ENCODE measurements at regions not wholly inside any gene's neighbourhood (a gene's known extent, or its start where the extent isn't known, plus 50 kb on each side); places are given as distances from the start of the nearest gene placed in this dataset.
"Not testable (repeated sequence)": the region's sequence is repeated elsewhere in the genome, so short reads cannot be mapped to it uniquely, and the experiment has no call there.

- Mint-ChIP-seq H3K9me3 (peaks cover 4% of the 10 kb centered on the region), H3K27ac (no peak overlapping the region), H3K36me3 (ENCODE audit: low read depth) (no peaks in the 10 kb centered on the region), H3K4me3 (no peak overlapping the region), H3K27me3 (peaks cover 7% of the 10 kb centered on the region), H3K4me1 (no peaks in the 10 kb centered on the region)
- no peak for ATAC-seq (replicated peaks)
Measured at GRCh38 chr15:93359425-93360131, 270.6 kb upstream of the RGMA start.

DNA sequence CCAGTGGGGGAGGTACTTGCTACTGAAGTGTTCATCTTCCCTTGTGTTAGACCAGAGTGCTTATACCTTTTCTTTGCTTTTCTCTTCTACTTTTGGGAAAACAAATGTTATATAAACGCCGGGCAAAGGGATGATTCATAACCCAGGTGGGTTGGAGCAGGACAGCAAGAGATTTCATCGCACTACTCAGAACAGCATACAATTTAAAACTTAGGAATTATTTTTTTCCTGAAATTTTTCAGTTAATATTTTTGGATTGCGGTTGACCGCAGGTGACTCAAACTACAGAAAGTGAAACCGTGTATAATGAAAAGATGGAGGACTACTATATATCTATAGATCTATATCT lies 270.0 kb upstream of the RGMA start:
- Mint-ChIP-seq H3K36me3 (ENCODE audit: low read depth) (no peaks in the 10 kb centered on the region), H3K4me3 (no peak overlapping the region), H3K4me1 (no peaks in the 10 kb centered on the region), H3K27ac (no peak overlapping the region), H3K9me3 (peaks cover 4% of the 10 kb centered on the region), H3K27me3 (peaks cover 7% of the 10 kb centered on the region)
- no peak for ATAC-seq (replicated peaks)

GRCh38 chr15:93358166-93359059 lies 269.4 kb upstream of the RGMA start:
- peaks cover 7% of the 10 kb centered on the region for H3K27me3 Mint-ChIP-seq
- H3K4me1 Mint-ChIP-seq: no peaks in the 10 kb centered on the region
- no peaks in the 10 kb centered on the region for H3K36me3 Mint-ChIP-seq (ENCODE audit: low read depth)
- no peak overlapping the region for H3K4me3 Mint-ChIP-seq
- peaks cover 4% of the 10 kb centered on the region for H3K9me3 Mint-ChIP-seq
- ATAC-seq (replicated peaks): no peak
- H3K27ac Mint-ChIP-seq: no peak overlapping the region

DNA sequence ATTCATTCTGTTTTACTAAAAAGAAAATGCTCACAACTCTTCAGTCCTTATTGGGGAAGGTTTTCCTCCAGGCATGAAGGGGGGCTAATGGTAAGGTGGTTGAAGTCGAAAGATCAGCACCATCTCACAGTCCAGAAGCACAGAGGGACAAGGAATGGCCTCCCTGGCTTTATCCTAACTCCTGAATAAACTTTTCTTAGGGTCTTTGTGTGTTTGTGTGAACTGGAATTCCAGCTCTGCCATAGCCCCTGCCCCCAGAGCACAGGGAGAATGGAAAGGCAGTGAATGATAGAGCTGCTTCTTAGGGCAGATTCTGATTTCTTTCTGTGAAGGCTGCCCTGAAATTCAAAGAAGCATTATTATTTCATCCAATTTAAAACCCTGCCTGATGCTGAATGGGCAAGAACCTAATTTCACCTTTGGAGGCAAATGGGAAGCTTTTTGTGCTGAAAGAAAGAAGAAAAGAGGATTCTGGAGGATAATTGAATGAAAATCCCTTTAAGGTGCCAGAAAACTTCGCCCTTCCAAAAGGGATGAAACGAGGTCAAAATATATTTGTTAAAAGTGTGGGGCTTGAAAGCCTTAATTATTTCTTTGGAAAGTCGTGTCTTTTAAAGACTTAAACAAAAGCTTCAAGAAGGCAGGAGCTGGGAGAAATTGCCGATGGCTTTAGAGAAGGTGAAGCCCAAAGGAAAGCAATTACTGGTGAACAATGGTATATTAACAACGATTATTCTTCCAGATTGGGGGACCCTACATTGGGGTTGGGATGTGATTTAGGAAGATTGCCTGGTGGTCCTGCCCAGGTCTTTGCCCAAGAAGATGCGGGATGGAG lies 259.9 kb upstream of the RGMA start:
- H3K4me3 Mint-ChIP-seq: no peak overlapping the region
- ATAC-seq (replicated peaks): no peak
- H3K4me1 Mint-ChIP-seq: no peaks in the 10 kb centered on the region
- H3K27ac Mint-ChIP-seq: no peak overlapping the region
- H3K9me3 Mint-ChIP-seq: no peaks in the 10 kb centered on the region
- H3K36me3 Mint-ChIP-seq (ENCODE audit: low read depth): no peaks in the 10 kb centered on the region
- H3K27me3 Mint-ChIP-seq: peaks cover 33% of the 10 kb centered on the region

- H3K36me3 Mint-ChIP-seq (ENCODE audit: low read depth): no peaks in the 10 kb centered on the region
- H3K4me1 Mint-ChIP-seq: no peaks in the 10 kb centered on the region
- H3K27me3 Mint-ChIP-seq: peaks cover 34% of the 10 kb centered on the region
- no peaks in the 10 kb centered on the region for H3K9me3 Mint-ChIP-seq
- H3K27ac Mint-ChIP-seq: no peak overlapping the region
- H3K4me3 Mint-ChIP-seq: no peak overlapping the region
- ATAC-seq (replicated peaks): no peak
Measured at GRCh38 chr15:93347986-93348385, 259.0 kb upstream of the RGMA start.

- Mint-ChIP-seq H3K27ac (no peak overlapping the region), H3K27me3 (peaks cover 35% of the 10 kb centered on the region), H3K4me3 (no peak overlapping the region), H3K36me3 (ENCODE audit: low read depth) (no peaks in the 10 kb centered on the region), H3K4me1 (no peaks in the 10 kb centered on the region), H3K9me3 (no peaks in the 10 kb centered on the region)
- no peak for ATAC-seq (replicated peaks)
Measured at GRCh38 chr15:93345981-93346380, 257.0 kb upstream of the RGMA start.

DNA sequence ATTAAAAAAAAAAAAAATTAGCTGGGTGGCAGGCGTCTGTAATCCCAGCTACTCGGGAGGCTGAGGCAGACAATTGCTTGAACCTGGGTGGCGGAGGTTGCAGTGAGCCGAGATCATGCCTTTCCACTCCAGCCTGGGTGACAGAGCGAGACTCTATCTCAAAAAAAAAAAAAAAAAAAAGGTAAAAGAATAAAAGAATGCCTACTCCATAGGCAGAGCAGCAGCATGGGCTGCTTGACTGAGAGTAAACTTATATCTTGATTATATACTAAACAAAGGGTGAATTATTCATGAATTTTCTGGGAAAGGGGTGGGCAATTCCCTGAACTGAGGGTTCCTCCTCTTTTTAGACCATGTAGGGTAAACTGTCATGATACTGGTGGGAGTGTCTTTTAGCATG lies 254.4 kb upstream of the RGMA start:
- not testable (repeated sequence) for H3K36me3 Mint-ChIP-seq (ENCODE audit: low read depth); ATAC-seq (replicated peaks); H3K4me3 Mint-ChIP-seq; H3K9me3 Mint-ChIP-seq; H3K4me1 Mint-ChIP-seq; H3K27ac Mint-ChIP-seq
- H3K27me3 Mint-ChIP-seq: peaks cover 25% of the 10 kb centered on the region

- Mint-ChIP-seq H3K27ac (no peak overlapping the region), H3K4me3 (no peak overlapping the region), H3K36me3 (ENCODE audit: low read depth) (no peaks in the 10 kb centered on the region), H3K9me3 (no peaks in the 10 kb centered on the region), H3K27me3 (peaks cover 15% of the 10 kb centered on the region), H3K4me1 (no peaks in the 10 kb centered on the region)
- ATAC-seq (replicated peaks): no peak
Measured at GRCh38 chr15:93341164-93341563, 252.2 kb upstream of the RGMA start.

GRCh38 chr15:93340406-93340805 lies 251.4 kb upstream of the RGMA start:
- ATAC-seq (replicated peaks): no peak
- Mint-ChIP-seq H3K4me1 (no peaks in the 10 kb centered on the region), H3K27me3 (peaks cover 17% of the 10 kb centered on the region), H3K27ac (no peak overlapping the region), H3K36me3 (ENCODE audit: low read depth) (no peaks in the 10 kb centered on the region), H3K4me3 (no peak overlapping the region), H3K9me3 (no peaks in the 10 kb centered on the region)

DNA sequence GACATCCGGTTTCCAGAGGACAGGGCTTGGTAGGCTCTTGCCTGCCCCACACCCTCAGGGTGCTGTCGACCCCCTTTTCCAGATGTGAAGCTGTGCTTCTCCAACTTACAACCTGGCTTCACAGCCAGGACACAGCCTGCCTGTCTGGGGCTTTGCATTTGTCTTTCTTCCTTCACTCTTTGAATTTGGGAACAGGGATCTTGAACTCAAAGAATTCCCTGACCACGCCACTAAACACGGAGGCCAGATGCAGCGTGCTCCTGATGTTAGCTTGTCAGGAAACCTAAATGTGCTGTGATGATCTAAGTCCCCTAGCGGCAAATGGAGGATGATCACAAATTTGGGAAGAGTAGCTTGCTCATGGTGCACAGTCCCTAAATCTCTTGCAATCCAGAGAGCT lies 244.8 kb upstream of the RGMA start:
- peaks cover 21% of the 10 kb centered on the region for H3K27me3 Mint-ChIP-seq
- no peak overlapping the region for H3K27ac Mint-ChIP-seq
- H3K4me1 Mint-ChIP-seq: no peaks in the 10 kb centered on the region
- no peaks in the 10 kb centered on the region for H3K9me3 Mint-ChIP-seq
- no peak overlapping the region for H3K4me3 Mint-ChIP-seq
- H3K36me3 Mint-ChIP-seq (ENCODE audit: low read depth): no peaks in the 10 kb centered on the region
- no peak for ATAC-seq (replicated peaks)

GRCh38 chr15:93333126-93333525 lies 244.1 kb upstream of the RGMA start:
- not testable (repeated sequence) for H3K4me3 Mint-ChIP-seq; H3K4me1 Mint-ChIP-seq; ATAC-seq (replicated peaks)

GRCh38 chr15:93332168-93332553 lies 243.2 kb upstream of the RGMA start:
- Mint-ChIP-seq H3K4me3 (no peak overlapping the region), H3K36me3 (ENCODE audit: low read depth) (no peaks in the 10 kb centered on the region), H3K9me3 (no peaks in the 10 kb centered on the region), H3K4me1 (no peaks in the 10 kb centered on the region), H3K27ac (no peak overlapping the region), H3K27me3 (peaks cover 25% of the 10 kb centered on the region)
- no peak for ATAC-seq (replicated peaks)

More at GRCh38 chr15:93333126-93333525, 244.1 kb upstream of the RGMA start:
- H3K36me3 Mint-ChIP-seq (ENCODE audit: low read depth); H3K9me3 Mint-ChIP-seq; H3K27ac Mint-ChIP-seq: not testable (repeated sequence)
- peaks cover 22% of the 10 kb centered on the region for H3K27me3 Mint-ChIP-seq

DNA sequence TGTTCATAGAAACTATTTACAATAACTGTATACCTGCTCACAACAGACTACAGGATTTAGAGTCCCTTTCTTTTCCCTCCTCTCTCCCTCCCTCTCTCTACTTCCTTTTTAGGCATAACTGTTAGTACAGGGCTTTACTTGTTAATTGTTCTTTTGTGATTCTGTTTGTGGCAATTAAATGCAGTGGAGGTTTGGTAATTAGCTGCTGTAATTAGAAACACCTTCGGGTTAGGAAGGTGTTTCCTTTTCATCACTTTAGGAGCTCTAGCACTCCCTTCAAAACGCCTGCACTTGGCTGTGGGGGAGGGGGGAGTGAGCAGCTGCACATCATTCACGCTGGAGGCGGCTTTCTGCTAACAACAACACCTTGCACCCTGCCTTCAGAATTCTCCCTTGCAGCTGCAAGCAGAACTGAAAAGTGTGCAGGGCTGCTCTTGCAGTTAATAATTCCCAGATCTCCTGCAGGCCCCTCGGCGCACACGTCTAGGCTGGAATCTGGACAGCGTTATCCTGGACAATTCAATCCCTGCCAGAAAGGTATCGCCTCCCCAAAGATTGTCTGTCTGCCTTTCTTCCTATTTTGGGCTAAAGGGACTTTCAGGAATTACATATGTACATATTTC lies 242.6 kb upstream of the RGMA start:
- no peaks in the 10 kb centered on the region for H3K9me3 Mint-ChIP-seq
- no peak for ATAC-seq (replicated peaks)
- H3K27ac Mint-ChIP-seq: no peak overlapping the region

DNA sequence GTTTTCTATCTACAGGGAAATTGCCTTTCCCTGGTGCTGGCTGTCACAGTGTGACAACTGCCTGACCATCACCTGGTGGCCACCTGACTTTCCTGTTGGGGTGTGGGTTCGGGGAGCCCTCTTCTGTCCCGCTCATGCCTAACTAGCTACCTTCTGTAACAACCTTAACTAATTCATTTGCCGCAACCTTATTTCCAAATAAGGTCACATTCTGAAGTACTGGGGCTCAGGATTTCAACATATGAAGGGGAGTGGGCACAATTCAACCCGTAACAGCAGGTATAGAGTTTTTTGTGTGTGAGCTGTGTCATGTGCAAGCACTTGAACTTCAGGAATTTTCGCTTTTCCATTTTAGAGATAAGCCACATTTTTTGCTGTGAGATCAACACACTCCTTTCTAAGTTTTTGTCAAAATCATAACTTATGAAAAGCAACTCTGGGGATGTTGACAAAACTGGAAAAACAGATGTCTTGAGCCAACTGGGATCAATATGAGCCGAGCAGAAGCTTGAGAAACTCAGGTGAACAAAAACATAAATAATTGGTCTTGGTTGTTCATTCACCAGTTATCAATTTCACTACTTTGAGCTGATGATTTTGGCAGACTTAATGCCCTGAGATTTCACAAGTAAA lies 242.0 kb upstream of the RGMA start:
- H3K9me3 Mint-ChIP-seq: no peaks in the 10 kb centered on the region
- H3K4me1 Mint-ChIP-seq: no peaks in the 10 kb centered on the region
- peaks cover 25% of the 10 kb centered on the region for H3K27me3 Mint-ChIP-seq
- H3K36me3 Mint-ChIP-seq (ENCODE audit: low read depth): no peaks in the 10 kb centered on the region
- H3K4me3 Mint-ChIP-seq: no peak overlapping the region
- no peak for ATAC-seq (replicated peaks)
- no peak overlapping the region for H3K27ac Mint-ChIP-seq

More for the DNA sequence above, 242.6 kb upstream of the RGMA start:
- Mint-ChIP-seq H3K4me1 (no peaks in the 10 kb centered on the region), H3K27me3 (peaks cover 25% of the 10 kb centered on the region), H3K36me3 (ENCODE audit: low read depth) (no peaks in the 10 kb centered on the region), H3K4me3 (no peak overlapping the region)
